HG03159 (cell line): ENCODE measurements at regions not wholly inside any gene's neighbourhood (a gene's known extent, or its start where the extent isn't known, plus 50 kb on each side); places are given as distances from the start of the nearest gene placed in this dataset.

Experiments used
- ATAC-seq: cut with Tn5 transposase; IDR thresholded peaks from one replicate; pipeline ENCODE4 v1.9.1; 2021; ENCODE audit warnings: mild to moderate bottlenecking, moderate library complexity; ENCODE audit not compliant: unreplicated experiment

DNA sequence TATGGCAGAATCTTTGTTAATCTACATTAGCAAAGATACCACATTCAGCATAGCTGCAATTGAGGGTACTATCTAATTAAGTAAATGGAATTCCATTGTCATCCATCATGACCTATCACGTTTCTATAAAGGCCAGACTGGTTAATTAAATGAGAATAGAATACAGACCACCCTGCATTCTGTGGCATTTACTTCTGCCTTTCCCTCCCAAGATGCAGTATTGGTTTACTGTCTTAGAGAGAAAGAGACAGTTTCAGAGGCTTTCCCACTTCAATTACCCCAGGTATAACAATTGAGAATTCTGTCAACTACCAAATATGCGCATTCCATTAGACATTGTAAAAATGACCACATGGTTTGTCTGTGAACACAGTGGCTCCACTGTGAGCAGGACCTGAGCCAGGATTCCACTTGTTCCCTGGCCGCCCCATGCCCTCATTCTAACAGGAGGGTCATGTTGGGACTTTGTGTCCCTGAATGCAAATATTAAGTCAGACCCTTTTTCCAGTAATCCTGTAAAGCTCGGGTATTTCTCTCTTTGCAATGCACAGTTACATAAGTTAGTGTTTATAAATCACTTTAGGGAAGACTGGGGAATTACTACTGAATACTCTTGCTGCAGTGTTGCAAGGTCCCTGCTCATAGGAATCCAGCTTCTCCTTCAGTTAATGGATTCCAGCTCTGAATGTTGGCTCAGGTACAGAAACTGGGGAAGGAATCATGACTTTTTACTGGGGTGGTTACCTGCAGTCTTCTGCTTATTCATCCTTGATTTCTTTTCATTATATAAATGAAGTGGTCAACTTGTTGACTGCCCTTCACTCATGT lies 261.0 kb downstream of the PDGFC start:
- ATAC-seq: no peak

DNA sequence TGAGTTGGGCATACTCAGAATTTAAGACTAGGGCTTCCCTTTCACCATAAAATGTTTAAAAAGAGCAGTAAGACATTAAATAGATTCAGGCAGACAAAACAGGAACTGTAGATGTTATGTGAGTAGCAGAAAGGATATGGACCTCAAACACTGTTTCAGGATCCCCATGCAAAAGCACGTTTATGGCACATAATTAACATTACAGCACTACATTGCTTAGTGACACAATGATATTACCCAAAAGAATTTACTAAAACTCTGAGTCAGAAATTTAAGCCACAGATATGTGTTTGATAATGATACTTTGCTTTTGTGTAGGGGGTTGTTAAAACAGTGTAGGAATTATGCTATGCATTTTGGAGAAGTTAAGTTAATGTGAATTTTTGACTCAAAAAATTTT lies 266.3 kb downstream of the PDGFC start:
- no peak for ATAC-seq

GRCh38 chr4:156695163-156695562 lies 276.4 kb downstream of the PDGFC start:
- no peak for ATAC-seq

DNA sequence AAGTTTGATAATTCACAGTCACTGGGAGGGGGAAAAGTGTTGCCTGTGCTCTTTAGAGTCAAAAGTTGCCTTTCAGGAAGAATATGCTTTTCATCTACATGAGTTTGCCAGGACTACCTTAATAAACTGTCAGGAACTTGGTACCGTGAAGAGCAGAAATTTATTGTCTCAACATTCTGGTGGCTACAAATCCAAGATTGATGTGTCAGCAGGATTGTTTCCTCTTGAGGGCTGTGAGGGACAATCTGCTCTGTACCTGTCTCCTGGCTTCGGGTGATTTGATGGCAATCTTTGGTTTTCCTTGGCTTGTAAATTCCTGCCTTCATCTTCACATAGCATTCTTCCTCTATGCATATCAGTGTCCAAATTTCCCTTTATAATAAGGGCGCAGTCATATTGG lies 277.2 kb downstream of the PDGFC start:
- ATAC-seq: no peak

- no peak for ATAC-seq
These were observed 278.0 kb downstream of the PDGFC start for GRCh38 chr4:156693557-156693956.

- ATAC-seq: no peak
These were observed 279.6 kb downstream of the PDGFC start for GRCh38 chr4:156692016-156692415.

- ATAC-seq: no peak
These were observed 281.0 kb downstream of the PDGFC start for GRCh38 chr4:156690572-156690971.

DNA sequence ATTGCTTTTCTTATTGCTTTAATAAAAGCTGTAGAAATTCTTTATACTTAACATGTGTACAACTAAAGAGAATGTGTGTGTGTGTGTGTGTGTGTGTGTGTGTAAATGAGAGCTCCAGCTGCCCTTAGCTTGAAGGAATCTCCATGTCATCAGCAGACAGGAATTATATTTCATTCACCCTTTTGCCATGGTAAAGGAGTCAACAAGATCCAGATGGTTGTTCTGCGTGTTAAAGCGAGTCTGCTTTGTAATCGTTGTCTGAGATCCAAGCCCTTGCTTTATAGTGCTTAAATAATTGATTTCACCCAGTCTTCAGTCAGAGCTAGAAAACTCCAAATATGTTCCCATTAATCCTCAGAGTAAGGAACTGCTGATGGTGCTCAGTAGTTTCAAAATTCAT lies 285.5 kb downstream of the PDGFC start:
- no peak for ATAC-seq

DNA sequence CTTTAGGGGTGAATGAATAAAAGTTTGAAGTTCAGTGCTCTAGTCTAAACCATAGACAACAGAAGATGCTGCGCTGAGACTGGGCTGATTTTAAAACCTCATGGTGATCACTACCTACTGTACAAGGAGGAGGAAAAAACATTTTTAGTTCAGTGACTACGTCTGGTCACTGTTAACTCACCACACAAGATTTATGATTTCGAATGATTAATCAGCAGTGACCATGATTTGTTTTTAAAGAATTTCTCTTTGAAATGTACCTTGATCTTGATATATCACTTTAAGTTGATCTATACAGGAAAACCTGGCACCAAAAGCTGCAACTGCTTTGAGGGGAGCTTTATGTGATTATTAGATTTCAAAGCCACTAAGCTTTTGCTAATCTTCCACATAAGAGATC lies 286.3 kb downstream of the PDGFC start:
- no peak for ATAC-seq

DNA sequence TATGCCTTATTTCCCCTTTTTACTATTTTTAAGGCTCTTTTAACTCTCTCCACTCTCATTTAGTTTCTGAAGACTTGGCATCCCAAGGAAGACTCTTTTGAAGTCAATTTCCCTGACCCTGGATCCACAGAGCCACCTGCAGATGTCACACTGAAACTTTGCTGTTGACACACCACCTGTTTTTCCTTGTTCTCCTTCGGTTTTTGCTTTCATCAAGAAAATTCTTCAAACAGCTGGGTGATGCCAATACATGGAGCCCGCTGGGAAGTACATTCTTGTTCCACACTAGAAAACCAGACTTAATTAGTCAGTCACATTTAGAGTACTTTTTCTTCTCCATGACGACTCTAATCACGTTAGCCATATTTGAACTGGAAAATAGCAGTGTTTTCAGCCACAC lies 293.9 kb downstream of the PDGFC start:
- no peak for ATAC-seq

- no peak for ATAC-seq
These were observed 294.5 kb downstream of the PDGFC start for GRCh38 chr4:156677131-156677531.

GRCh38 chr4:156676116-156676851 lies 295.3 kb downstream of the PDGFC start:
- no peak for ATAC-seq

- no peak for ATAC-seq
These were observed 298.1 kb downstream of the PDGFC start for GRCh38 chr4:156673483-156673882.

DNA sequence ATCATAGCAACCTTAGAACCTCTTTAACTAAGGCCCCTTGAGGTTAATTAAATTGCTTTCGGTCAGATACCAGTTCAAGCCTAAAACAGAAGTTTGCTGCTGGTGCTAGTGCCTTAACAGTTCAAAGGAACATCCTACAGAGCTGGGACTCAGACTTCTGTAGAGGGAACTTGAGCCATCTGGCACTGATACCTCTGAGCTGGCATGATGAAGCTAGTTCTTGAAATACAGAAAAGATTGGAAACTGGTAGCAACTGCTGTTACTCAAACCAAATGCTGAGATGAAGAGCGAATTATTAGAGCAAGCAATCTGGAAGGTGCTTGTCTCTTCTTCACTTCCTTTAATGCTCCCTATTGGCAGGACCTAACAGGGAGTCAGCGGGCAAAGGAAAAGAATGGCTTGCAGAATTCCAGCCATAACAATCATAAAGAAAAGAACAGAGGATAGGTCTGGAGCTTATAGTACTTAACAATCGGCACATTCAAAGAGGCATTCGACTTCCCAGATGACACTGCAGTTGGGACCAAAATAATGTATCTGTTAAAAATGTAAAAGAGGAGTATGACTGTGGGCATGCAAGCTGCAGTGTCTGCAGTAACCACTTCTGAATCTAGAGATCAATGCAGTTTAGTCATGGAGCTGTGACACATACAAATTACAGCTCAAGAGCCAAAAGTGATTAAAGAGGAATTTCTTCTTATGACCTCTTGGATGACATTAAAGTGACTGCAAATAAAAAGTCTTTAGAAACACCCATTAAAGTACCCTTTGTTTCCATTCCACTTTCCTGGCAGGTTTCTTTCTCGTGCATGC lies 298.9 kb downstream of the PDGFC start:
- ATAC-seq: no peak

GRCh38 chr4:156665780-156666366 lies 305.7 kb downstream of the PDGFC start:
- ATAC-seq: no peak

DNA sequence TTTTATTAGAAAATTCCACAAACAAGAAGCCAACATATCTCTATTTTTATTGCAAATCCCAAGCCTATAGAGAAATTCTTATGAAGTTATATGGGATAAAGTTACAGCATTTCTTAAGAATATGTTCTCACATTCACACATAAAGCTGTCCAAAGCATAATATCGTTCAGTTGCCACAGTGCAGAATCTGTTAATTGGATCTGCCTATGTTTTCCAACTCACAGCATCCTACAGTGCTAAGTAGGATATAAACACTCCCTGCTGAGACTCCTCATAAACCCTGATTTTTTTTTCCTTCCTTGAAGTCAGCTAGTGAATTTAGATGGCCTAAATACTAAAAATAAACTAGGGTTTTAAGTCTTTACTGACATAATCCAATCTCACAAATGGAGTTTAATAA lies 307.9 kb downstream of the PDGFC start:
- no peak for ATAC-seq

DNA sequence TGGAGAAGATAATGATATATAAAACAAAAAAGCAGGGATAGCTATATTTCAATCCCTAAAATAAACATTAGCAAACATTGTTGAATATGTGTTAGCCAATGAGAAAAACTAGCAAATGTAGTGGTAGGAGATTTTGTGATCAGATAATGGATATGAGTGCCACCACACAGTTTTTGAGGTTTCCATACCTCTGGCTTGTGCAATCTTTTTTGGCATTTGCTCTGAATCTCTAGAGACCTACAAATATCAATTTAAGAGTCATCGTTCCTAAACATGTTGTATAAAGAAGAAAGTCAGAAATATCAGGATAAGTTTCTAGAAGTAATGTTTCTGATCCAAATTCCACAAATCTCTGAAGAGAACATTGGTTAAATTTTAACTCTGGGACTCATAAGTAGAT lies 308.7 kb downstream of the PDGFC start:
- ATAC-seq: no peak

DNA sequence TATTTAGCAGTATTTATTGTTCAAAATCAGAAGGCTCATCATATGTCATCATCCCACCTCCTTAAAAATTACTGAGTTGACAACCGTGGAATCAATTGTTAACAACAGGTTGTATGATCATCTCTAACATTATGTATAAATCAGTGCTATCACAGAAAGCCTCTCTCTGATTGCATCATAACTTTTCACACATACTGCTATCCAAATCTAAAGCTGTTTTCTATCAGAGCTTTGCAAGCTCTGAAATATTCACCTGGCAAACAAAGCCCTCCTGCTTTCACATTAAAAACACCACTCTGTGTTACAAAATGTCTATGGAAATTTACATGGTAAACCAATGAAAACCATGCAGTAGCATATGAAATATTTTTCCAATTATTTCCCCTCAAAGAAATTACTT lies 310.0 kb downstream of the PDGFC start:
- ATAC-seq: no peak

DNA sequence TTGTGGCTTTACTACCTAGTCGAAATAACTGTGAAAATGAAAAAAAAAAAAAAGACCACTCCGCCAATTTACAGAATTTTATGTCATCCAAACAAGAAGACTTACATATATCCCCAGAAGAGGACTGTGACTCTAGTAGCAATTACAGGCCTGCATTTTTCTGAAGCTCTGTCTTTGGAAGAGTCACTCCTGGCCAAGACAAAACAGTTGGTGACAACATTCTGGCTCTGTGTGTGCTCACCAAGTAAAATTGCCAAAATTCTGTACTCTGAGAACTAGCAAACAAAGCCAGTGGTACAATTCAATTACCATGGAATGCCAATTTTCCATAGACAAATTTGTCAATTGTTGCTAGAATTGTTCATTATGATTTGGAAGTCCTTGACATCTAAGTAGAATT lies 311.1 kb downstream of the PDGFC start:
- no peak for ATAC-seq

GRCh38 chr4:156659983-156660382 lies 311.6 kb downstream of the PDGFC start:
- no peak for ATAC-seq

DNA sequence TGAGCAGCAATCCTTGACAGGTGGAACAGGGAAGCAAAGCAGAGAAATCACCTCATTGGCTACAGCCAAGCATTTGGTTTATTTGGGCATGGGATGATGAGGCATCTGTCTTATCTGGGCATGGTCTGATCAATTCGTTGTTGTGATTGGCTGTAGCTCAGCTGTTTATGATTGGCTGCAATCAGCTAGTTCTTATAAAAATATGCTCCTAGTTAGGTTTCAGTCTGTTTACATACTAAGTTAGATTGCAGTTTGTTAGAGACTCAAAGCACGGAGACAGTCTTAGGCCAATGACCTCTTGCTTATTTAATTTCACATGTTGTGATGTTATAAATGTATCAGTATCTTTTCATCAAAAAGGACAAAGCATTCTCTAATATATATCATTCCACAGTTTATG lies 312.0 kb downstream of the PDGFC start:
- ATAC-seq: no peak
